GM23248 (cell line): ENCODE measurements at regions not wholly inside any gene's neighbourhood (a gene's known extent, or its start where the extent isn't known, plus 50 kb on each side); places are given as distances from the start of the nearest gene placed in this dataset.

Experiments used
- EZH2 ChIP-seq: fragments of 200-600 bp; sonication (generic); IDR thresholded peaks from 2 replicates; pipeline ENCODE4 v1.6.1; 2018; ENCODE audit warnings: antibody characterized with exemption, mild to moderate bottlenecking; ENCODE audit not compliant: insufficient read depth, poor library complexity, severe bottlenecking
- EZH2phosphoT487 ChIP-seq: fragments of 200-600 bp; sonication (generic); IDR thresholded peaks from 2 replicates; pipeline ENCODE4 v1.6.1; 2018; ENCODE audit warnings: antibody characterized with exemption, moderate library complexity, mild to moderate bottlenecking, low read depth; ENCODE audit not compliant: insufficient read depth

DNA sequence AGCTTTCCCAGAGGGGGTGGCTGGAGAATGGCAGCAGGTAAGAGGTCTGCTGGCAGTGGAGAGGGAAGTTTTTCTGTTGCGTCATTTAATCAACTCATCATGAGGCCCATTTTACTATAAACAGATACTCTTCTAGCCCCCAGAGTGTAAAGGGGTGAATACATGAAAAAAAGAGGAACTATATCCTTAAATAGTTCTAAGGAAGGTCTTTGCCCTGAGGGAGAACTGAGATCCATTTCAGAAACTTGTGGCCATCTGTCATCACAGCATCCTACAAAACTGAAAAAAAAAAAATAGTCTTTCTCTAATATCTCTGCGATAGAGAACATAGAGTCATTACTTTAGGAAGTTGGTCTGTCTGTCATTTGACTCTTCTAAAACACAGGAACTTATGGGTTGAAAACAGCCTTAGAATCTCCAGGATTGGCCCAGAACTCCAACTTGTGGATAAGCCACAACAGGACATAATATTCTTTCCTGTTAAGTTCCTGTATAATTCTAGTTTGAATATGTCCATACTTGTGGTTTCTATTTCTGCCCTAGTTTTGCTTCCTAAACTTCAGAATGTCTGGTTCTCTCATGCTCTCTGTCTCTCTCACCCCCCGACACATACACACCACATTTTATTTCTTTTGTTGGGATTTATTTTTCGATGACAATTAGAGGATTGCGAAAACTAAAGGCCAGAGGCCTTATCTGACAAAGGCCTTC is 238.5 kb upstream of the PIK3R1 start:
- no peak for TF ChIP-seq EZH2
- TF ChIP-seq EZH2phosphoT487 = no peak
